Activated CD4-positive, alpha-beta T cell treated with anti-CD3 and anti-CD28 coated beads for 36 hours (primary cell): ENCODE measurements at regions not wholly inside any gene's neighbourhood (a gene's known extent, or its start where the extent isn't known, plus 50 kb on each side); places are given as distances from the start of the nearest gene placed in this dataset.

Experiments
- ATAC-seq: fragments of 200-7000 bp; cut with Tn5 transposase; one replicate; pipeline ENCODE4 v1.10.0; 2021; ENCODE audit warnings: mild to moderate bottlenecking, moderate library complexity
- CTCF ChIA-PET: fragments of 350-600 bp; sonication (Branson Sonifier 250); formaldehyde crosslinking; loops from one replicate; lab custom pipeline; 2021; ENCODE audit warnings: antibody characterized with exemption; lab: Charles Lee
- POLR2A ChIA-PET: fragments of 350-600 bp; sonication (Branson Sonifier 250); formaldehyde crosslinking; loops from one replicate; lab custom pipeline; 2021; ENCODE audit warnings: antibody characterized with exemption, inconsistent platforms; lab: Charles Lee
- DNase-seq: peaks from one replicate; pipeline ENCODE4 v3.0.0-alpha.2; 2020
- H3K27ac Mint-ChIP-seq: one replicate; pipeline ENCODE4 v1.8.0; 2021; ENCODE audit warnings: mixed read lengths
- H3K27me3 Mint-ChIP-seq: one replicate; pipeline ENCODE4 v1.8.0; 2021; ENCODE audit warnings: mixed read lengths
- H3K36me3 Mint-ChIP-seq: one replicate; pipeline ENCODE4 v1.8.0; 2021; ENCODE audit warnings: low read depth, mixed read lengths
- H3K4me1 Mint-ChIP-seq: one replicate; pipeline ENCODE4 v1.8.0; 2021; ENCODE audit warnings: mixed read lengths
- H3K4me3 Mint-ChIP-seq: one replicate; pipeline ENCODE4 v1.8.0; 2021; ENCODE audit warnings: mild to moderate bottlenecking, moderate library complexity, mixed read lengths
- H3K9me3 Mint-ChIP-seq: one replicate; pipeline ENCODE4 v1.8.0; 2021; ENCODE audit warnings: low read depth, mixed read lengths
- intact Hi-C, 2 experiments: fragments of 100-400 bp; cut with DNase I in 1 of 2; cut with micrococcal nuclease in 1 of 2; formaldehyde crosslinking; loops; one replicate each; pipeline versions ENCODE4 v1.14.2 to v1.15.1; 2022 to 2024; cut with DNase I, micrococcal nuclease

DNA sequence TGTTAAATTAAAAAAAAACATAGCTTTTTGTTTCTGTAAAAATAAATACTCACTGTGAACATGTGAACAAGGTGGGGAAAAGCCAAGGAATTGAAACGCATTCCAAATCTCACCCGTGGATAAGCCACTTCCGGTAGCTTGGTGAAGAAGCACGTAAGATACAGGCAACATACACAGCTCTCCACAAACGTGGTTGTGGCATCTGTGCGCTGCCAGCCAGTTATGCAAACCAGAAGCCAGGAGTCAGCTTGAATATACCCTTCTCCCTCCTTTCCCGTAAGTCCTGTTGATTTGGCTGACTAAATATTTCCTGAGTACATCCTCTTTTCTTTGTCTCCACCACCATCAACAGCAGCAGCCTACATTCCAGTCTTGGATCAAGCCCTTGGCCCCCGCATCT is 486.2 kb downstream of the VRK1 start:
- no peaks in the 10 kb centered on the region for H3K9me3 Mint-ChIP-seq
- no peaks in the 10 kb centered on the region for H3K36me3 Mint-ChIP-seq
- intact Hi-C loops: no loop called here
- no peak overlapping the region for H3K4me3 Mint-ChIP-seq
- ChIA-PET POLR2A (no interaction called here), CTCF (interaction anchor here (0.6 to 0.7 kb wide), 2 partner anchors 15 to 17 kb away, joined by 3 read pairs; no protein-coding TSS in a partner anchor)
- no peak for DNase-seq
- no peak for ATAC-seq
- H3K27ac Mint-ChIP-seq: no peak overlapping the region
- H3K4me1 Mint-ChIP-seq: no peaks in the 10 kb centered on the region
- H3K27me3 Mint-ChIP-seq: peaks cover 6% of the 10 kb centered on the region

DNA sequence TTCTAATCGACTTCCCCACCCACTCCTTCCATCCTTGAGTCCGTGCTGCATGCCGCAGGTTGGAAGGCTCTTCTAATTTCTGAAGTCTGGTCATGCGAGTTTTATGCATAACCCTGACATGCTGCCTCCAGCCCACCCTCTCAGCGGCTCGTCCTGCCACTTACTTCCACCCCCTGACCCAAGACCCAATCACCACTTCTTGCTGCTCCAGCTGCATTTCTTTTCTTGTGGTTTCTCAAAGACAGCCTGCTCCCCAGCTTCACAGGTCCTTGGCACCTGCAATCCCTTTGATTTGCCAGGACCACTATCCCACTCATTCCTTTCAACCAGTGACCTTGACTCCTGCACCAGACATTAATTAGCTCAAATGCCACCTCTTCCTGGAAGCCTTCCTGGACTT is 486.7 kb downstream of the VRK1 start:
- POLR2A ChIA-PET: no interaction called here
- Mint-ChIP-seq H3K27ac (no peak overlapping the region), H3K4me1 (no peaks in the 10 kb centered on the region), H3K36me3 (no peaks in the 10 kb centered on the region), H3K27me3 (peaks cover 6% of the 10 kb centered on the region), H3K9me3 (no peaks in the 10 kb centered on the region), H3K4me3 (no peak overlapping the region)
- intact Hi-C loops: no loop called here
- CTCF ChIA-PET: interaction anchor here (0.6 kb wide), 1 partner anchor 14 kb away, joined by 3 read pairs; no protein-coding TSS in a partner anchor
- no peak for ATAC-seq
- no peak for DNase-seq

DNA sequence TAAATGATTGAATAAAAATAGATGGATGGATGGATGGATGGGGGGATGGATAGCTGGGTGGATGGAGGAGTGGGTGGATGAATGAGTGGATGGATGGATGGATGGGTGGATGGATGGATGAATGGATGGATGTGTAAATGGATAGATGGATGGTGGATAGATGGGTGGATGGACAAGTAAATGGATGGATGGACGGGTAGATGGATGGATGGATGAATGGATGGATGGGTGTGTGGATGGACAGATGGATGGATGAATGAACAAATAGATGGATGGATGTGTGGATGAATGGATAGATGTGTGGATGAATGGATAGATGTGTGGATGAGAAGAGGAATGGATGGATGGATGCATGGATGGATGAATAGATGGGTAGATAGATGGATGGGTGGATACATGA is 490.8 kb downstream of the VRK1 start:
- peaks cover 6% of the 10 kb centered on the region for H3K27me3 Mint-ChIP-seq
- ATAC-seq (no peak), DNase-seq (no peak)
- H3K4me3 Mint-ChIP-seq: no peak overlapping the region
- no peak overlapping the region for H3K27ac Mint-ChIP-seq
- H3K9me3 Mint-ChIP-seq: no peaks in the 10 kb centered on the region
- H3K36me3 Mint-ChIP-seq: no peaks in the 10 kb centered on the region
- H3K4me1 Mint-ChIP-seq: peaks cover 16% of the 10 kb centered on the region
- intact Hi-C loops: no loop called here
- ChIA-PET POLR2A (no interaction called here), CTCF (no interaction called here)

DNA sequence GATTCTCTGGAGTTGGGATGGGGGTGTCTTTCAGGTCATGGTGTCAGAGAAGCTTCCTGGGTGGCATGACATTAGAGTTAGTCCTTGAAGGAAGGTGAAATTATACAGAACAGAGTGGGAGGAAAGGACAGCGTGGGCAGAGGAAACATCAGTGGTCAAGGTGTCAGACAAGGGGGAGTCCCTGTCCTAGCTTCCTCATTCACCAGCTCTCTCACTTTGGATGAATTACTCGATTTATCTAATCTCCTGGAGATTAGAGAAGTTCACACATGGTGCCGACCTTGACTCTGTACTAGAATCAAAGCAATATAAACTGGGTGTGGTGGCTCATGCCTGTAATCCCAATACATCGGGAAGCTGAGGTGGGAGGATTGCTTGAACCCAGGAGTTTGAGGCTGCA is 492.9 kb downstream of the VRK1 start:
- no peak overlapping the region for H3K27ac Mint-ChIP-seq
- intact Hi-C loops: no loop called here
- H3K9me3 Mint-ChIP-seq: no peaks in the 10 kb centered on the region
- H3K4me3 Mint-ChIP-seq: no peak overlapping the region
- ATAC-seq (no peak), DNase-seq (no peak)
- POLR2A ChIA-PET: no interaction called here
- H3K4me1 Mint-ChIP-seq: peaks cover 16% of the 10 kb centered on the region
- H3K36me3 Mint-ChIP-seq: no peaks in the 10 kb centered on the region
- peaks cover 4% of the 10 kb centered on the region for H3K27me3 Mint-ChIP-seq
- CTCF ChIA-PET: no interaction called here

DNA sequence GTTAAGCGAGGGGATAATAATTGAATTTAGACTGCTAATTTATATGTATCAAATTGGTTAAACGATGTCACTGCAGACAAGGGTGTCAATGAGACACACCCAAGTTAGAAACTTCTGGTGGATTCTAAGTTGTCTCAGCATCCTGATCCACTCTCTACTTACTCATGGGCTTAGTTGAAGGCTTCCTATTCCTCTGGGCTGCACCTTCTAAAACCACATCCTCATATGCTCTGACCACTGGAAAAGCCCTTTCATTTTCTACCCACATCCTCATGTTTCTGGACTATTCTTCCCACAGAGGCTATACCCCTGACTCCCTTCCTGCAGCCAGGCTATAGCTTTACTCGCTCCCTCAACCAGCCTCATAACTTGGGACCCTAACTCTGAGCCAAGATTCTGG is 493.8 kb downstream of the VRK1 start:
- Mint-ChIP-seq H3K27ac (no peak overlapping the region), H3K4me3 (no peak overlapping the region), H3K4me1 (peaks cover 16% of the 10 kb centered on the region), H3K27me3 (peaks cover 4% of the 10 kb centered on the region), H3K9me3 (no peaks in the 10 kb centered on the region), H3K36me3 (no peaks in the 10 kb centered on the region)
- ATAC-seq (no peak), DNase-seq (no peak)
- ChIA-PET CTCF (interaction anchor here (0.5 kb wide), 2 partner anchors 281 to 334 kb away, joined by 3 read pairs; no protein-coding TSS in a partner anchor), POLR2A (no interaction called here)
- intact Hi-C loops: no loop called here

DNA sequence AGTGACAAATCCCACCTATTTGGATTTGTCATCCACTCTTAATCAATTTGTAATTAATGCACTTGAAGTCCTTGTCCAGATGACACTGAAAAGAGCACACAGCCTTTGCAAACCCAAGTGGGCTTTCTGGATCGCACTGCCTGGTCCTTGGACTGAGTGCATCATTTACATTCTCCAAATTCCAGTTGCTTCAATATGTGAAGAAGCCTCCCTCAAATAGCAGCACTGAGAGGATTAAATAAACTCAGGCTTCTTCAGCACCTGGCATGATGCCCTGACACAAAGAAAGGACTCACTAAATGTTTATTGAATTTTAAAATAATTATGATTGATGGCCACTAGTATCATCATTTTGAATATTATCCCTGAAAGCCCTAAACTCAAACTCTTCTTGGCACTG is 496.5 kb downstream of the VRK1 start:
- Mint-ChIP-seq H3K9me3 (no peaks in the 10 kb centered on the region), H3K27me3 (no peaks in the 10 kb centered on the region), H3K36me3 (no peaks in the 10 kb centered on the region), H3K4me1 (peaks cover 19% of the 10 kb centered on the region), H3K4me3 (no peak overlapping the region), H3K27ac (no peak overlapping the region)
- ChIA-PET POLR2A (no interaction called here), CTCF (no interaction called here)
- intact Hi-C loops: no loop called here
- ATAC-seq (no peak), DNase-seq (no peak)

DNA sequence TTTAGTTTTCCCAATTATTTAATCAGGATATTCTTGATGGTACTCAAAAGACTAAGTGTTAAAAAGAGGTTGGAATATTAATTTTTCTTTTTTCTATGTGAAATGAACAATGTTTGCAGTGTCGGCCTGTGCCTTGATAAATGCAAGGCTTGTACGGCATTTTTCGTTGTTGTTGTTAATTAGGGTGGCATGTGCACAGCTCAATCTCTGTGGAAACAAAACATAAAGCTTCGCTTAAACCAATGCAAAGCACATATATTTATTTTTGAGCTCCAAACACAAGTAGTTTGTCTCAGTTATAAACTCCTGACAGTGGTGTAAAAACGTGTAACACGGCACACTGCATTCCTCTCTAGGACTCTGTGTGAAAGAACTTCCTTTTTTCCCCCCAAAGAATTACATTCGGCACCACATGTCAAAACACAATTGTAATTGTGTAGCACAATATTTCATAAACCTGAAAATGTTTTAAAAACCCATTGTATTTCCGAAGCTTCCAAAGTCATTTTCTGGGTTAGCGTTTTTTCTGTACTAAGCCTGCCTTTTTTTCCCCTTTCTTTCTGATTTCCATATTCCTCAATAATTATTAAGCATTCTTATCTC is 498.0 kb downstream of the VRK1 start:
- DNase-seq (no peak), ATAC-seq (no peak)
- ChIA-PET CTCF (no interaction called here), POLR2A (no interaction called here)
- intact Hi-C loops: no loop called here
- Mint-ChIP-seq H3K4me1 (peaks cover 17% of the 10 kb centered on the region), H3K4me3 (no peak overlapping the region), H3K36me3 (no peaks in the 10 kb centered on the region), H3K27ac (no peak overlapping the region), H3K9me3 (no peaks in the 10 kb centered on the region), H3K27me3 (peaks cover 2% of the 10 kb centered on the region)

DNA sequence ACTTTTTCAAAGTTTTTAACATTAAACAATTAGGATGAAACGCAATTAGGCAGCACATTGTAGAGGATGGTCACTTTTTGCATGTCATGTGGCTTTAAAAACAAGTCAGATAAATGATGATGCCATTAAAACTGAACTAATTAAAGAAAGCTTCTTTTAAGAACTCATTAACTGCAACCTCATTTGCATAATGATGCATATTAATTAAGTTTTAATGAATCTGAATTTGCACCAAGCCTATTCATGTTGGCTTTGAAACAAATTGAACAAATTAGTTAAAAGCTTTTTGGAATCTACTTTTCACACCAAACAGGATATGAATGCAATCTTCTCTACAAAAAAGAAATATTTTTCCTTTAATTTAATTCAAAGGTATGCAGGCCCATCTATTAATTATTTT is 499.0 kb downstream of the VRK1 start:
- Mint-ChIP-seq H3K36me3 (no peaks in the 10 kb centered on the region), H3K27me3 (peaks cover 2% of the 10 kb centered on the region), H3K9me3 (no peaks in the 10 kb centered on the region), H3K27ac (no peak overlapping the region), H3K4me1 (peaks cover 10% of the 10 kb centered on the region), H3K4me3 (no peak overlapping the region)
- ATAC-seq (no peak), DNase-seq (no peak)
- intact Hi-C loops: no loop called here
- CTCF ChIA-PET: no interaction called here
- POLR2A ChIA-PET: no interaction called here

DNA sequence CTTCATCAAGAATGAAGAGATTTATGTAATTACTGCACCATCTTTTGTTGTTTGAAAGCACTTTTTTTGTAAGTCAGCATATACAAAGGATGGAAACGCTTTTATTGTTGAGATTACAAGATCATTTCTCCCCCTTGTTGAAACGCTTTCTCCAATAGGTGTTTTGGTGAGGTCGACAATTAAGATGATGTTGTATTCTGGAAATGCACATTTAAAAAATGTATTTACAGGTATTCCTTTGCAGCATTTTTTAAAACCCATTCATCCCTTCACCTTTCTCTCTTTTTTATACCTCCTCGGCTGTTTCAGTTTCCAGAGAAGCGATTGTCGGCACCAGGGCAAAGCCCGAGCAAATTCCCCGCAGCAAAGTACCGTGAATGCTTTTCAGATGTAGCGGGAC is 499.9 kb downstream of the VRK1 start:
- Mint-ChIP-seq H3K27ac (no peak overlapping the region), H3K27me3 (peaks cover 2% of the 10 kb centered on the region), H3K4me1 (peaks cover 6% of the 10 kb centered on the region), H3K9me3 (no peaks in the 10 kb centered on the region), H3K36me3 (no peaks in the 10 kb centered on the region), H3K4me3 (no peak overlapping the region)
- intact Hi-C loops: no loop called here
- ChIA-PET CTCF (interaction anchor here (0.6 to 1.6 kb wide), 3 partner anchors 9 to 898 kb away, joined by 3 to 6 read pairs (median 5); no protein-coding TSS in a partner anchor), POLR2A (no interaction called here)
- DNase-seq (no peak), ATAC-seq (no peak)

DNA sequence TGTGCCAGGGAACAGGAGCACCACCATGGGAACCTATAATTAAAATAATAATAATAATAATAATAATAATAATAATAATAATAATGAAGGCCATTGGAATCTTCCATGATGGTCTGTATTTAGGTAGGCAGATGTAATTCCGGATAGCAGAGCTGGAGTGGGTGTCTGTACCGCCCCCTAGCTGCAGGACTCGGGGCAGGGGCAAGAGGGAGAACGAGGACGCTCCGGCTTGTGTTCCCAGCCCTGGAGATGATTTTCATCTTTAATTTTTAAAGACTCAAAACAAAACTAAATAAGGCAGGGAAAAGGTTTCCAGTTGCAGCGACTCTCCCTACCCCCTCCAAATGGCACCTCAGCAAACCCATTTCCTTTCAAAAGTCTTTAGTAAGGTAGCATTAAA is 501.1 kb downstream of the VRK1 start:
- peaks cover 6% of the 10 kb centered on the region for H3K4me1 Mint-ChIP-seq
- no peak for ATAC-seq
- H3K27ac Mint-ChIP-seq: no peak overlapping the region
- intact Hi-C loops: no loop called here
- no peaks in the 10 kb centered on the region for H3K36me3 Mint-ChIP-seq
- ChIA-PET CTCF (interaction anchor here (0.6 to 1.6 kb wide), 4 partner anchors 8 to 251 kb away, joined by 3 to 5 read pairs (median 3); no protein-coding TSS in a partner anchor), POLR2A (no interaction called here)
- peak; percentile 41 for DNase-seq
- no peak overlapping the region for H3K4me3 Mint-ChIP-seq
- H3K9me3 Mint-ChIP-seq: no peaks in the 10 kb centered on the region
- peaks cover 2% of the 10 kb centered on the region for H3K27me3 Mint-ChIP-seq

DNA sequence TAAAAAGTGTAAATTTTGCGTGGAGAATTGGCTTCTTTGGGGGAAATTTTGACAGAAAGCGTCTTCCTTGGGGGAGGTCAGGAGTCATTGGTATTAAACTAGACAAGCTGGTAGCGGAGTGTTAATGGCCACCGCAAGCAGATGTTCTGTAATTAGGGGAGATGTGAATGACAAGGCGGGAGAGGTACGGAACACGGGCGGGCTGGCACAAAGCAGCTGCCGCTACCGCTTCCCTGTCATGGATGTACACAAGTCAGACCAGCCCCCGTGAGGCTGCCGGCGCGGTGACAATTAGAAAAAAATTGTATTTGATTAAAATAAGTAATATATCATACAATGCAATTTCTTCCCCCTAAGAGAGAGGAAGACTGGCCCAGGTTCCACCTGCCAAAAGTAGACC is 501.6 kb downstream of the VRK1 start:
- Mint-ChIP-seq H3K4me3 (no peak overlapping the region), H3K9me3 (no peaks in the 10 kb centered on the region), H3K27me3 (peaks cover 2% of the 10 kb centered on the region), H3K27ac (no peak overlapping the region), H3K4me1 (peaks cover 6% of the 10 kb centered on the region), H3K36me3 (no peaks in the 10 kb centered on the region)
- ATAC-seq (no peak), DNase-seq (no peak)
- CTCF ChIA-PET: interaction anchor here (1.6 kb wide), 1 partner anchor 8 kb away, joined by 5 read pairs; no protein-coding TSS in a partner anchor
- POLR2A ChIA-PET: no interaction called here
- intact Hi-C loops: no loop called here

DNA sequence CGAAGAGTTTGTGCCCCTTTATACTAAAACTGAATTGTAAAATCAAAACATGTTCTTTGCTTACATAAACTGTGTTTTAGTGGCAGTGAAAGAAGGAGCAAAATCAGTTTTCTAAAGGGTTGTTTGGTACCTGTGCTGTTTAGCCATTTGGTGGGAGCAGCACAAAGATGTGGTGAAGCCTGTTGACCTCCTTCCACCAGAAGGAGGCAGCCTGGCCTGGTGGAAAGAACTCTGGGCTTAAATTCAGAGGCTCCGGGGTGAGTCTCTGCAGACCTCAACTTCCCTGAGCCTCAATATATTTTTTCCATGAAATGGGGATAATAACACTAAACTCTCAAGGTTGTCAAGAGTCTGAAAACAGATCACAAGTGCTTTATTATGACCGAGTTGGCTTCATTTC is 502.5 kb downstream of the VRK1 start:
- no peak overlapping the region for H3K27ac Mint-ChIP-seq
- CTCF ChIA-PET: interaction anchor here (0.6 to 0.7 kb wide), 2 partner anchors 142 to 854 kb away, joined by 3 read pairs; no protein-coding TSS in a partner anchor
- no peak for ATAC-seq
- POLR2A ChIA-PET: no interaction called here
- H3K4me3 Mint-ChIP-seq: no peak overlapping the region
- intact Hi-C loops: loop anchor here in 1 of 2 experiments (10.0 kb wide), 1 partner anchor 1965 kb away; no protein-coding TSS in a partner anchor
- peaks cover 2% of the 10 kb centered on the region for H3K27me3 Mint-ChIP-seq
- peaks cover 6% of the 10 kb centered on the region for H3K4me1 Mint-ChIP-seq
- no peaks in the 10 kb centered on the region for H3K36me3 Mint-ChIP-seq
- DNase-seq: peak; percentile 55
- no peaks in the 10 kb centered on the region for H3K9me3 Mint-ChIP-seq
